Thymus (tissue), 11 donors: ENCODE measurements at regions not wholly inside any gene's neighbourhood (a gene's known extent, or its start where the extent isn't known, plus 50 kb on each side); places are given as distances from the start of the nearest gene placed in this dataset.
"Not testable (repeated sequence)": the region's sequence is repeated elsewhere in the genome, so short reads cannot be mapped to it uniquely, and the experiment has no call there.

ENCODE experiments used
- DNase-seq, 9 donors: peaks; one replicate each; pipeline ENCODE4 v3.0.0-alpha.2; 2013; ENCODE audit warnings: low spot score in 9 of 9, low read depth in 6 of 9, missing footprints in 1 of 9
- H3K27ac ChIP-seq, 2 donors: one replicate each; pipeline ENCODE4 v1.5.1; 2013; ENCODE audit warnings: control low read depth in 1 of 2, low read depth in 1 of 2, low read length in 1 of 2, mild to moderate bottlenecking in 1 of 2, moderate library complexity in 1 of 2
- H3K27me3 ChIP-seq, 2 donors: one replicate each; pipeline ENCODE4 v1.5.1; 2013; ENCODE audit warnings: low read length in 1 of 2; ENCODE audit not compliant: control insufficient read depth in 2 of 2, insufficient read depth in 1 of 2
- H3K36me3 ChIP-seq, 2 donors: one replicate each; pipeline ENCODE4 v1.5.1; 2013; ENCODE audit warnings: low read length in 1 of 2, mild to moderate bottlenecking in 1 of 2, moderate library complexity in 1 of 2; ENCODE audit not compliant: control insufficient read depth in 2 of 2, insufficient read depth in 2 of 2
- H3K4me1 ChIP-seq, 2 donors: one replicate each; pipeline ENCODE4 v1.5.1; 2013; ENCODE audit warnings: low read length in 2 of 2; ENCODE audit not compliant: control insufficient read depth in 2 of 2, insufficient read depth in 2 of 2
- H3K4me3 ChIP-seq, 2 donors: one replicate each; pipeline ENCODE4 v1.5.1; 2013; ENCODE audit warnings: low read length in 2 of 2, control low read depth in 1 of 2, mild to moderate bottlenecking in 1 of 2
- H3K9me3 ChIP-seq, 2 donors: one replicate each; pipeline ENCODE4 v1.5.1; 2013; ENCODE audit warnings: low read length in 1 of 2, mild to moderate bottlenecking in 1 of 2; ENCODE audit not compliant: control insufficient read depth in 2 of 2, insufficient read depth in 1 of 2
- WGBS: extraction: QIAGEN DNeasy Blood & Tissue Kit; methylation state at CpG from one replicate; pipeline ENCODE4 v1.1.7; 2013; 5-methylcytosine and 5-hydroxymethylcytosine counted together
- donor health status: healthy.

- not testable (repeated sequence) for H3K36me3 ChIP-seq, H3K9me3 ChIP-seq, H3K27ac ChIP-seq, H3K4me3 ChIP-seq, DNase-seq, H3K27me3 ChIP-seq, H3K4me1 ChIP-seq
- WGBS: 94% methylated on average over 4 of the region's 4 CpGs
Measured at GRCh38 chr2:89095060-89095459, 403.6 kb downstream of the RPIA start.

DNA sequence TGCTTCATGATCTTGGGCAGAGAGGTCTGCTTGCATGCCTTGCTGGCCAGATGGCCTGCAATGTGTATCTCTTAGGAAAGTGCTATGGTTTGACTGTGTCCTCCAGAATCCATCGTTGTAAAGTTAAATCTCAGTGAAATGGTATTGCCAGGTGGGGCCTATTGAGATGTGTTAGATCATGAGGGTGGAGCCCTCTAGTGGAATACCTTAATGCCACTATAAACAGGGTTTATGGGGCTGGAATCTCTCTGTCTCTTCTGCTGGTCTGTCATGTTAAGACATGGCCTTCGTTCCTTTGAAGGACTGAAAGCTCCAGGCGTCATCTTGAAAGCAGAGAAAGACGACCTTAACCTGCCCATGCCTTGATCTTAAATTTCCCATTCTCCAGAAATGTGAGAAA, 411.1 kb downstream of the RPIA start:
- not testable (repeated sequence) for DNase-seq, H3K27me3 ChIP-seq, H3K27ac ChIP-seq, H3K4me1 ChIP-seq, H3K36me3 ChIP-seq, H3K9me3 ChIP-seq, H3K4me3 ChIP-seq
- WGBS: 87% methylated on average over 4 of the region's 4 CpGs

GRCh38 chr2:89106369-89107019, 415.0 kb downstream of the RPIA start:
- not testable (repeated sequence) for H3K27ac ChIP-seq, H3K9me3 ChIP-seq, DNase-seq, H3K4me3 ChIP-seq, H3K4me1 ChIP-seq, H3K36me3 ChIP-seq, H3K27me3 ChIP-seq
- WGBS: 100% methylated on average over 2 of the region's 3 CpGs

GRCh38 chr2:89112434-89112833, 421.0 kb downstream of the RPIA start:
- DNase-seq, H3K27me3 ChIP-seq: not testable (repeated sequence)
- 2% methylated on average over 1 of the region's 1 CpG for WGBS

DNA sequence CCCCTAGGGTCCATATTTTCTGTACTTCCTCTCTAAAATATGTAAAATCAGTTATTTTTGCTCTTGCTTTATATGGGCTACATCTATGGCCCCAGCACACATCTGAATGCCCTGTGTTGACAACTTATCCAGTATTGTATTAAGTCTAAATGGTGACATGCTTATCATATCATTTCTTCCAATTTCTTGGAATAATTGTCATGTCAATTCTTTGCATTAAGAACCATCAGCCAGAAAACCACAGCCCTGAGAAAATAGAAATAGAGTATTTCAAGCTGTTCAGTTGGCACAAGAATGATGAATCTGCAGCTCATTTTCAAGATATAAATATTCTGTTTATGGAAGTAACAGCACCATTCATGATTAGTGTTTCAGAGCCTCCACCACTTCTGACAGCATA, 421.8 kb downstream of the RPIA start:
- not testable (repeated sequence) for H3K4me1 ChIP-seq, H3K27ac ChIP-seq, H3K4me3 ChIP-seq, H3K36me3 ChIP-seq, DNase-seq, H3K9me3 ChIP-seq, H3K27me3 ChIP-seq

More at GRCh38 chr2:89112434-89112833, 421.0 kb downstream of the RPIA start:
- H3K27ac ChIP-seq, H3K36me3 ChIP-seq, H3K4me1 ChIP-seq, H3K9me3 ChIP-seq, H3K4me3 ChIP-seq: not testable (repeated sequence)

- not testable (repeated sequence) for H3K4me1 ChIP-seq, DNase-seq, H3K36me3 ChIP-seq, H3K27me3 ChIP-seq, H3K27ac ChIP-seq, H3K4me3 ChIP-seq, H3K9me3 ChIP-seq
Measured at GRCh38 chr2:89129440-89129839, 438.0 kb downstream of the RPIA start.

GRCh38 chr2:89130665-89131308, 439.3 kb downstream of the RPIA start:
- H3K4me1 ChIP-seq, H3K27ac ChIP-seq, H3K27me3 ChIP-seq, DNase-seq, H3K4me3 ChIP-seq, H3K9me3 ChIP-seq, H3K36me3 ChIP-seq: not testable (repeated sequence)
- 97% methylated on average over 10 of the region's 10 CpGs for WGBS

DNA sequence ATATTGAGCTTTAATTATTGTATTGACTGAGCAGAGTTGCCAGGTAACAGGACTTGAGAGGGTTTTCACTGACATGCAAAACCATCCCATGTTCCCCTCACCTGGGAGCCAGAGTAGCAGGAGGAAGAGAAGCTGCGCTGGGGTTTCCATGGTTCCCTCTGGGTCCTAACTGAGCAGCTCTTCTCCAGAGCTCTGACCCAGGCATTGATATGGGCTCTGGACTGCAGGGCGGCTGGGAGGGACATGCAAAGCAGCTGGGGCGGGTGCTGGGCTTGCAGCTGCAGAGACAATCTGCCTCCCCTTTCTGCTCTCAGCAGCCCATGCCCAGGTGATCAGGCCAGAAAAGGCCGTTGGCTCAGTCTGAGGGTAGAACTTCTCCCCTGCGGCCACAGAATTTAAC, 451.5 kb downstream of the RPIA start:
- 28% methylated on average over 5 of the region's 5 CpGs for WGBS
- not testable (repeated sequence) for H3K27me3 ChIP-seq, H3K9me3 ChIP-seq, H3K36me3 ChIP-seq, H3K27ac ChIP-seq, H3K4me1 ChIP-seq, DNase-seq, H3K4me3 ChIP-seq

DNA sequence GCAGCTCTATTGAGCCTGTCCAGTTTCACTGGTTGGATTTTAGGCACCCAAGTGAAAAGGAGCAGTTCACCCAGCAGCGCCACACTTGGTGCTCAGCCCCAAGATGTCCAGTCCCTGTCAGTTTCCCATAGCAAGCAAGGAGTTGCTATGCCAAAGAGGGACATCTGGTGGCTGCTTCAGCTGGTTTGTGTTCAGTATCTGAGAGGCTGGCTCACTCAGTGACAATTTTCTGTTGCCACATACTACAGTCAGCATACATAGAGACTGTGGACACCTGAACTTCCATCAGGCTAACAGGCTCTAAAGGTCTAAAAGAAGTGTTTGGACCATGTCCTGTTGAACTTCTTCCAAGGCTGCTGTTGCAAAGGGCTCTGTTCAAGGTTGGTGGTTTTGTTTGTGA, 453.9 kb downstream of the RPIA start:
- H3K4me3 ChIP-seq, DNase-seq, H3K4me1 ChIP-seq, H3K27me3 ChIP-seq, H3K9me3 ChIP-seq, H3K27ac ChIP-seq, H3K36me3 ChIP-seq: not testable (repeated sequence)
- 100% methylated on average over 1 of the region's 1 CpG for WGBS
